Caco-2 (cell line): ENCODE measurements at regions not wholly inside any gene's neighbourhood (a gene's known extent, or its start where the extent isn't known, plus 50 kb on each side); places are given as distances from the start of the nearest gene placed in this dataset.
"Not testable (repeated sequence)": the region's sequence is repeated elsewhere in the genome, so short reads cannot be mapped to it uniquely, and the experiment has no call there.

ENCODE experiments used
- BruUV-seq: library from RNA; stranded (reverse); fragments of 400-500 nt; replicated peaks from 2 replicates; lab custom pipeline; 2021; lab: Mats Ljungman, UMichigan
- CTCF ChIA-PET: fragments of 300-600 bp; sonication (Branson Sonifier 250); formaldehyde crosslinking; loops from one replicate; lab custom pipeline; 2022; ENCODE audit warnings: antibody characterized with exemption; lab: Charles Lee
- POLR2A ChIA-PET: fragments of 300-600 bp; sonication (Branson Sonifier 250); formaldehyde crosslinking; loops from one replicate; lab custom pipeline; 2022; ENCODE audit warnings: antibody characterized with exemption; lab: Charles Lee
- DNase-seq, 2 experiments: peaks; one replicate each; pipeline versions ENCODE4 v3.0.0 to v3.0.0-alpha.2; 2020 to 2022
- H3K27me3 ChIP-seq: replicated peaks from 2 replicates; pipeline ENCODE4 v1.6.0; 2011; ENCODE audit warnings: low read length; ENCODE audit not compliant: control insufficient read depth, insufficient read depth
- H3K36me3 ChIP-seq: 2 replicates; pipeline ENCODE4 v1.5.1; 2011; ENCODE audit warnings: low read length; ENCODE audit not compliant: control insufficient read depth, insufficient read depth
- H3K4me1 ChIP-seq: fragments of 250-450 bp; sonication (Bioruptor Pico); 2 replicates; pipeline ENCODE4 v1.5.1; 2020; ENCODE audit warnings: mild to moderate bottlenecking
- H3K4me3 ChIP-seq: 2 replicates; pipeline ENCODE4 v1.5.1; 2011; ENCODE audit warnings: low read depth, mild to moderate bottlenecking, control low read depth, low read length
- H3K9me3 ChIP-seq: fragments of 250-450 bp; sonication (Bioruptor Pico); 2 replicates; pipeline ENCODE4 v1.5.1; 2020; ENCODE audit warnings: mild to moderate bottlenecking, moderate library complexity
- H3K27ac Mint-ChIP-seq: one replicate; pipeline ENCODE4 v1.8.0; 2022; ENCODE audit warnings: mixed read lengths; ENCODE audit not compliant: unreplicated experiment
- H3K27me3 Mint-ChIP-seq: one replicate; pipeline ENCODE4 v1.8.0; 2022; ENCODE audit warnings: mixed read lengths; ENCODE audit not compliant: insufficient read depth, unreplicated experiment
- H3K36me3 Mint-ChIP-seq: one replicate; pipeline ENCODE4 v1.8.0; 2022; ENCODE audit warnings: mild to moderate bottlenecking, mixed read lengths; ENCODE audit not compliant: insufficient read depth, unreplicated experiment
- H3K4me1 Mint-ChIP-seq: one replicate; pipeline ENCODE4 v1.8.0; 2022; ENCODE audit warnings: low read depth, mixed read lengths; ENCODE audit not compliant: unreplicated experiment
- H3K4me3 Mint-ChIP-seq: one replicate; pipeline ENCODE4 v1.8.0; 2022; ENCODE audit warnings: mild to moderate bottlenecking, moderate library complexity, mixed read lengths; ENCODE audit not compliant: unreplicated experiment
- H3K9me3 Mint-ChIP-seq: one replicate; pipeline ENCODE4 v1.8.0; 2022; ENCODE audit warnings: mixed read lengths; ENCODE audit not compliant: unreplicated experiment
- CTCF ChIP-seq, 2 experiments: fragments of 200-600 bp in 1 of 2; IDR thresholded peaks; 1 replicate in 1 of 2; 2 replicates in 1 of 2; pipeline versions ENCODE4 v1.5.1 to v1.8.0; 2011 to 2022; ENCODE audit warnings: antibody characterized with exemption in 1 of 2, control low read depth in 1 of 2, inconsistent platforms in 1 of 2, low read depth in 1 of 2, low read length in 1 of 2, mild to moderate bottlenecking in 1 of 2, moderate library complexity in 1 of 2; ENCODE audit not compliant: insufficient read depth in 1 of 2, severe bottlenecking in 1 of 2, unreplicated experiment in 1 of 2
- intact Hi-C: fragments of 100-400 bp; cut with micrococcal nuclease; formaldehyde crosslinking; loops from one replicate; pipeline ENCODE4 v1.10.0; 2022; ENCODE audit not compliant: unreplicated experiment

- Histone ChIP-seq H3K36me3 (no peaks in the 10 kb centered on the region), H3K4me3 (no peak overlapping the region), H3K4me1 (no peaks in the 10 kb centered on the region), H3K27me3 (no peaks in the 10 kb centered on the region), H3K9me3 (no peaks in the 10 kb centered on the region)
- BruUV-seq, result no TSS peak
- Mint-ChIP-seq H3K4me1 (no peaks in the 10 kb centered on the region), H3K27ac (no peak overlapping the region), H3K9me3 (no peaks in the 10 kb centered on the region), H3K4me3 (no peak overlapping the region), H3K36me3 (no peaks in the 10 kb centered on the region), H3K27me3 (no peaks in the 10 kb centered on the region)
- TF ChIP-seq CTCF (IDR thresholded peaks at IDR 0.05; ENCODE audit: insufficient read depth in 1 of 2, low read depth in 1 of 2, low read length in 1 of 2, severe bottlenecking in 1 of 2, unreplicated experiment in 1 of 2), result no peak
- CTCF ChIA-PET, result no interaction called here
- POLR2A ChIA-PET, result no interaction called here
- DNase-seq, result no peak
- intact Hi-C loops, result no loop called here
These were observed 108.4 kb upstream of the PNPT1 start for GRCh38 chr2:55802067-55802466.

GRCh38 chr2:55801436-55801835, 107.8 kb upstream of the PNPT1 start:
- H3K9me3 ChIP-seq, result no peaks in the 10 kb centered on the region
- no peaks in the 10 kb centered on the region for H3K4me1 ChIP-seq
- no peaks in the 10 kb centered on the region for H3K36me3 Mint-ChIP-seq
- DNase-seq, result no peak
- no peaks in the 10 kb centered on the region for H3K4me1 Mint-ChIP-seq
- intact Hi-C loops, result loop anchor here (2.0 kb wide), 1 partner anchor 41 kb away; no protein-coding TSS in a partner anchor
- no TSS peak for BruUV-seq
- no peak overlapping the region for H3K4me3 Mint-ChIP-seq
- no peak overlapping the region for H3K27ac Mint-ChIP-seq
- H3K27me3 Mint-ChIP-seq, result no peaks in the 10 kb centered on the region
- ChIA-PET POLR2A (interaction anchor here (0.6 kb wide), 1 partner anchor 127 kb away, joined by 3 read pairs; no protein-coding TSS in a partner anchor), CTCF (no interaction called here)
- no peaks in the 10 kb centered on the region for H3K9me3 Mint-ChIP-seq
- H3K4me3 ChIP-seq, result no peak overlapping the region
- TF ChIP-seq CTCF (IDR thresholded peaks at IDR 0.05; ENCODE audit: insufficient read depth in 1 of 2, low read depth in 1 of 2, low read length in 1 of 2, severe bottlenecking in 1 of 2, unreplicated experiment in 1 of 2), result no peak
- H3K36me3 ChIP-seq, result no peaks in the 10 kb centered on the region
- H3K27me3 ChIP-seq, result no peaks in the 10 kb centered on the region

- H3K27me3 ChIP-seq, H3K4me1 Mint-ChIP-seq, H3K9me3 Mint-ChIP-seq, H3K4me1 ChIP-seq, H3K27ac Mint-ChIP-seq, H3K4me3 Mint-ChIP-seq, H3K9me3 ChIP-seq, POLR2A ChIA-PET, H3K27me3 Mint-ChIP-seq, H3K36me3 ChIP-seq, BruUV-seq, CTCF ChIA-PET, DNase-seq, H3K4me3 ChIP-seq, H3K36me3 Mint-ChIP-seq: not testable (repeated sequence)
- intact Hi-C loops, result loop anchor here (2.0 kb wide), 1 partner anchor 43 kb away; no protein-coding TSS in a partner anchor
These were observed 106.0 kb upstream of the PNPT1 start for GRCh38 chr2:55799624-55800023.

DNA sequence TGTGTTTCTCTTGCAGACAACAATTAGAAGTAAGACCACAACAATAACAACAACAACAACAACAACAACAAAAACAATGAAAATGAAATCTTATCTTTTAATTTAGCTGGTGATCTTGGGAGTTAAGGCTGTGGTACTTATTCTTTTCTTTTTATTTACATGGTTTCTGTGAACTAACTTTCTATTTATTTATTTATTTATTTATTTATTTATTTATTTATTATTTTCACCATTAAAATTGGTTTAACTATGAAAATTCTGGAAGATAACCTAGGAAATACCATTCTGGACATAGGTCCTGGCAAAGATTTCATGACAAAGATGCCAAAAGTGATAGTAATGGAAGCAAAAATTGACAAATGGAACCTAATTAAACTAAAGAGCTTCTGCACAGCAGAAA, 102.5 kb upstream of the PNPT1 start:
- H3K4me1 ChIP-seq, result no peaks in the 10 kb centered on the region
- H3K9me3 Mint-ChIP-seq, result peaks cover 17% of the 10 kb centered on the region

More for the DNA sequence above, 102.5 kb upstream of the PNPT1 start:
- Mint-ChIP-seq H3K27me3 (no peaks in the 10 kb centered on the region), H3K4me3 (no peak overlapping the region), H3K36me3 (no peaks in the 10 kb centered on the region), H3K4me1 (no peaks in the 10 kb centered on the region), H3K27ac (no peak overlapping the region)
- intact Hi-C loops, result no loop called here
- ChIA-PET POLR2A (no interaction called here), CTCF (no interaction called here)
- H3K9me3 ChIP-seq, result peaks cover 10% of the 10 kb centered on the region
- no peaks in the 10 kb centered on the region for H3K27me3 ChIP-seq
- H3K4me3 ChIP-seq, result no peak overlapping the region
- TF ChIP-seq CTCF (IDR thresholded peaks at IDR 0.05; ENCODE audit: insufficient read depth in 1 of 2, low read depth in 1 of 2, low read length in 1 of 2, severe bottlenecking in 1 of 2, unreplicated experiment in 1 of 2), result no peak
- no TSS peak for BruUV-seq
- no peaks in the 10 kb centered on the region for H3K36me3 ChIP-seq
- DNase-seq, result no peak
